IMR-90 (cell line): ENCODE measurements at regions not wholly inside any gene's neighbourhood (a gene's known extent, or its start where the extent isn't known, plus 50 kb on each side); places are given as distances from the start of the nearest gene placed in this dataset.

ENCODE experiments used
- ATAC-seq: fragments of 200-7000 bp; cut with Tn5 transposase; 2 replicates; pipeline ENCODE4 v1.9.1; 2020; ENCODE audit warnings: low read depth, mild to moderate bottlenecking, moderate library complexity
- BruUV-seq: library from RNA; stranded (reverse); fragments of 400-500 nt; replicated peaks from 2 replicates; lab custom pipeline; 2021; lab: Mats Ljungman, UMichigan
- CTCF ChIA-PET: fragments of 300-600 bp; formaldehyde crosslinking; extraction: SDS; loops from one replicate; lab custom pipeline; 2021; ENCODE audit warnings: antibody characterized with exemption; lab: Yijun Ruan, JAX
- POLR2A ChIA-PET: fragments of 300-600 bp; sonication (Branson Sonifier 250); formaldehyde crosslinking; loops from one replicate; lab custom pipeline; 2022; ENCODE audit warnings: antibody characterized with exemption; ENCODE audit not compliant: unreplicated experiment; lab: Charles Lee
- DNase-seq: peaks from one replicate; pipeline ENCODE4 v3.0.0; 2013
- H2AFZ ChIP-seq: replicated peaks from 2 replicates; pipeline ENCODE3; 2013; ENCODE audit warnings: low read length, mild to moderate bottlenecking; ENCODE audit not compliant: poor library complexity
- H2AK5ac ChIP-seq: 2 replicates; pipeline ENCODE4 v1.6.1; 2013; ENCODE audit warnings: low read depth, low read length, inconsistent platforms
- H2AK9ac ChIP-seq: replicated peaks from 2 replicates; pipeline ENCODE3; 2013; ENCODE audit warnings: mild to moderate bottlenecking, low read depth, low read length, moderate library complexity; ENCODE audit not compliant: poor library complexity
- H2BK120ac ChIP-seq: 2 replicates; pipeline ENCODE4 v1.6.1; 2013; ENCODE audit warnings: low read depth, low read length, inconsistent platforms
- H2BK15ac ChIP-seq: 3 replicates; pipeline ENCODE4 v1.6.1; 2013; ENCODE audit warnings: low read depth, low read length, inconsistent platforms
- H2BK20ac ChIP-seq: 2 replicates; pipeline ENCODE4 v1.6.1; 2013; ENCODE audit warnings: low read depth, mild to moderate bottlenecking, inconsistent platforms, low read length, moderate library complexity
- H2BK5ac ChIP-seq: 2 replicates; pipeline ENCODE4 v1.6.1; 2013; ENCODE audit warnings: mild to moderate bottlenecking, low read depth, low read length, inconsistent platforms; ENCODE audit not compliant: poor library complexity, severe bottlenecking
- H3K14ac ChIP-seq: replicated peaks from 2 replicates; pipeline ENCODE4 v1.6.1; 2013; ENCODE audit warnings: low read depth, low read length, inconsistent platforms
- H3K18ac ChIP-seq: 2 replicates; pipeline ENCODE4 v1.6.1; 2013; ENCODE audit warnings: low read depth, low read length, control low read depth
- H3K23ac ChIP-seq: 2 replicates; pipeline ENCODE4 v1.6.1; 2013; ENCODE audit warnings: low read depth, low read length, inconsistent platforms
- H3K27ac ChIP-seq: 2 replicates; pipeline ENCODE4 v1.5.1; 2013; ENCODE audit warnings: mild to moderate bottlenecking, control low read depth, low read length; ENCODE audit not compliant: insufficient read depth
- H3K27me3 ChIP-seq: 2 replicates; pipeline ENCODE4 v1.6.1; 2013; ENCODE audit warnings: low read length; ENCODE audit not compliant: control insufficient read depth, insufficient read depth
- H3K36me3 ChIP-seq: 2 replicates; pipeline ENCODE4 v1.6.1; 2013; ENCODE audit warnings: low read length, mixed read lengths; ENCODE audit not compliant: control insufficient read depth, insufficient read depth
- H3K4ac ChIP-seq: 2 replicates; pipeline ENCODE4 v1.6.1; 2013; ENCODE audit warnings: low read depth, low read length, inconsistent platforms
- H3K4me1 ChIP-seq: 2 replicates; pipeline ENCODE4 v1.6.1; 2013; ENCODE audit warnings: low read length, mixed read lengths; ENCODE audit not compliant: control insufficient read depth, insufficient read depth
- H3K4me2 ChIP-seq: 2 replicates; pipeline ENCODE4 v1.6.1; 2013; ENCODE audit warnings: low read depth, mild to moderate bottlenecking, control low read depth, low read length, moderate library complexity
- H3K4me3 ChIP-seq: 2 replicates; pipeline ENCODE4 v1.5.1; 2013; ENCODE audit warnings: low read depth, mild to moderate bottlenecking, control low read depth, low read length, moderate library complexity; ENCODE audit not compliant: insufficient read depth
- H3K56ac ChIP-seq: 2 replicates; pipeline ENCODE4 v1.6.1; 2013; ENCODE audit warnings: low read length, inconsistent platforms; ENCODE audit not compliant: insufficient read depth; ENCODE audit errors: extremely low read depth
- H3K79me1 ChIP-seq, 2 experiments: 2 replicates each; pipeline ENCODE4 v1.6.1; 2013; ENCODE audit warnings: low read length in 2 of 2, inconsistent platforms in 1 of 2, low read depth in 1 of 2
- H3K9ac ChIP-seq: 2 replicates; pipeline ENCODE4 v1.6.1; 2013; ENCODE audit warnings: low read depth, low read length, control low read depth
- H3K9me1 ChIP-seq: 2 replicates; pipeline ENCODE4 v1.6.1; 2013; ENCODE audit warnings: low read length, inconsistent platforms; ENCODE audit not compliant: insufficient read depth
- H3K9me3 ChIP-seq: 2 replicates; pipeline ENCODE4 v1.6.1; 2013; ENCODE audit warnings: low read length; ENCODE audit not compliant: control insufficient read depth, insufficient read depth
- H4K20me1 ChIP-seq: 2 replicates; pipeline ENCODE4 v1.6.1; 2013; ENCODE audit warnings: low read length, inconsistent platforms; ENCODE audit not compliant: insufficient read depth
- H4K5ac ChIP-seq: 2 replicates; pipeline ENCODE4 v1.6.1; 2013; ENCODE audit warnings: mild to moderate bottlenecking, low read depth, low read length, control low read depth
- H4K8ac ChIP-seq, 2 experiments: 2 replicates each; pipeline ENCODE4 v1.6.1; 2013; ENCODE audit warnings: low read depth in 2 of 2, low read length in 2 of 2, control low read depth in 1 of 2, inconsistent platforms in 1 of 2
- H4K91ac ChIP-seq: 2 replicates; pipeline ENCODE4 v1.6.1; 2013; ENCODE audit warnings: low read depth, low read length, inconsistent platforms; ENCODE audit not compliant: insufficient read depth
- BHLHE40 ChIP-seq: fragments of 150-350 bp; IDR thresholded peaks from 2 replicates; pipeline ENCODE4 v1.6.1; 2016; ENCODE audit warnings: mild to moderate bottlenecking, low read depth, low read length
- CEBPB ChIP-seq: IDR thresholded peaks from 2 replicates; pipeline ENCODE4 v1.6.1; 2012; ENCODE audit warnings: low read depth, low read length, improper control_type of control experiment
- CHD1 ChIP-seq: IDR thresholded peaks from 2 replicates; pipeline ENCODE4 v1.6.1; 2012; ENCODE audit warnings: low read depth, low read length, improper control_type of control experiment
- FOS ChIP-seq: fragments of 150-350 bp; IDR thresholded peaks from 2 replicates; pipeline ENCODE4 v1.6.1; 2016; ENCODE audit warnings: low read depth, low read length
- MAFK ChIP-seq: IDR thresholded peaks from 2 replicates; pipeline ENCODE4 v1.6.1; 2012; ENCODE audit warnings: low read depth, low read length, improper control_type of control experiment
- MAZ ChIP-seq: IDR thresholded peaks from 2 replicates; pipeline ENCODE4 v1.6.1; 2012; ENCODE audit warnings: low read depth, mild to moderate bottlenecking, low read length, improper control_type of control experiment, moderate library complexity, borderline replicate concordance
- MXI1 ChIP-seq: IDR thresholded peaks from 2 replicates; pipeline ENCODE4 v1.6.1; 2012; ENCODE audit warnings: low read depth, mild to moderate bottlenecking, low read length, moderate library complexity, borderline replicate concordance
- NFE2L2 ChIP-seq: fragments of 150-350 bp; IDR thresholded peaks from 2 replicates; pipeline ENCODE4 v1.6.1; 2016; ENCODE audit warnings: low read depth, mild to moderate bottlenecking, low read length
- POLR2A ChIP-seq: IDR thresholded peaks from 2 replicates; pipeline ENCODE4 v1.6.1; 2012; ENCODE audit warnings: mild to moderate bottlenecking, low read depth, low read length
- RAD21 ChIP-seq: IDR thresholded peaks from 2 replicates; pipeline ENCODE4 v1.6.1; 2012; ENCODE audit warnings: low read length, improper control_type of control experiment
- RCOR1 ChIP-seq: IDR thresholded peaks from 2 replicates; pipeline ENCODE4 v1.6.1; 2012; ENCODE audit warnings: mild to moderate bottlenecking, low read length, improper control_type of control experiment; ENCODE audit not compliant: insufficient replicate concordance
- RFX5 ChIP-seq: IDR thresholded peaks from 2 replicates; pipeline ENCODE4 v1.8.0; 2012; ENCODE audit warnings: low read depth, mild to moderate bottlenecking, low read length, moderate library complexity
- SMC3 ChIP-seq: fragments of 150-350 bp; IDR thresholded peaks from 2 replicates; pipeline ENCODE4 v1.6.1; 2016; ENCODE audit warnings: low read depth, mild to moderate bottlenecking, antibody characterized with exemption, low read length, moderate library complexity
- dilution Hi-C: fragments of 300-500 bp; cut with HindIII; formaldehyde crosslinking; loops from one replicate; pipeline ENCODE4 v1.14.3; 2018; ENCODE audit warnings: low sequenced_read_pairs; ENCODE audit not compliant: unreplicated experiment
- in situ Hi-C: fragments of 300-500 bp; cut with MboI; formaldehyde crosslinking; loops from 3 replicates; pipeline ENCODE4 v1.14.3; 2019; ENCODE audit warnings: low sequenced_read_pairs, inconsistent platforms, mixed read lengths
- intact Hi-C: fragments of 100-400 bp; cut with micrococcal nuclease; formaldehyde crosslinking; loops from 2 replicates; pipeline ENCODE4 v1.10.0; 2022
- TF ChIP-seq, protein P1 (sequence below): fragments of 150-350 bp; IDR thresholded peaks from 2 replicates; pipeline ENCODE4 v1.6.1; 2017; ENCODE audit warnings: mild to moderate bottlenecking, antibody characterized with exemption, low read length, low read depth
- TF ChIP-seq, protein P2 (sequence below): conservative IDR thresholded peaks from 2 replicates; pipeline ENCODE4 v1.5.1; 2012; ENCODE audit warnings: mild to moderate bottlenecking, low read depth, low read length, improper control_type of control experiment
- TF ChIP-seq, protein P3 (sequence below): fragments of 150-350 bp; IDR thresholded peaks from 2 replicates; pipeline ENCODE4 v1.6.1; 2016; ENCODE audit warnings: low read depth, mild to moderate bottlenecking, low read length, moderate library complexity, borderline replicate concordance

DNA sequence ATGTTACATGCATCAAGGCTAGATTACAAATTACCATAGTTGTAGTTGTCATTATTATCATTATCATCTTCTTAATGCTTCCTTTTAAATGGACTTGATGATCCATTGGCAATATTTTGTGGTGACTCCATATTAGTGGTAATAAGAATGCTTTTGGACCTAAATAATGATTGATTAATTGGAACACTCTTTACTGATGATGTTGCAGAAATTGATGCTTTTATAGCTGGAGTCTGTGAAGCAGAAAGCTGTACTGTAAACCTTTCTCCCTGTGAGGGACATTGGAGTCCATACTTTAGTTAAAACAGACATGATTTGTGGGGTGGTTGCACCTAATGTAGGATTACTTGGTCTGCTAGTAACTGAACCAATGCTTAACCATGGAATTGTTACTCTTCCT is 190.4 kb downstream of the ATXN7L3B start:
- Histone ChIP-seq H3K18ac (no peak overlapping the region), H3K9me1 (no peaks in the 10 kb centered on the region), H4K5ac (no peak overlapping the region), H4K8ac (no peak overlapping the region), H3K56ac (no peak overlapping the region), H4K91ac (no peak overlapping the region), H3K9ac (no peak overlapping the region), H2BK15ac (no peak overlapping the region), H3K36me3 (no peaks in the 10 kb centered on the region), H3K27ac (no peak overlapping the region), H3K4me1 (no peaks in the 10 kb centered on the region), H2BK20ac (no peak overlapping the region), H3K4ac (no peak overlapping the region), H3K23ac (no peak overlapping the region), H2AK9ac (no peak overlapping the region), H3K79me1 (no peaks in the 10 kb centered on the region), H2AK5ac (no peak overlapping the region), H3K4me2 (no peak overlapping the region), H3K4me3 (no peak overlapping the region), H2BK120ac (no peak overlapping the region), H4K20me1 (no peaks in the 10 kb centered on the region), H3K9me3 (no peaks in the 10 kb centered on the region), H2AFZ (no peak overlapping the region), H2BK5ac (no peak overlapping the region), H3K27me3 (no peaks in the 10 kb centered on the region), H3K14ac (no peak overlapping the region)
- ATAC-seq (no peak), DNase-seq (no peak)
- intact Hi-C loops (no loop called here), in situ Hi-C loops (no loop called here), dilution Hi-C loops (no loop called here)
- ChIA-PET POLR2A (no interaction called here), CTCF (interaction anchor here (0.6 kb wide), 1 partner anchor 249 kb away, joined by 3 read pairs; no protein-coding TSS in a partner anchor)
- BruUV-seq: no TSS peak
- TF ChIP-seq POLR2A: no peak
- TF ChIP-seq RFX5: no peak
- TF ChIP-seq MAFK: no peak
- TF ChIP-seq, protein P1, sequence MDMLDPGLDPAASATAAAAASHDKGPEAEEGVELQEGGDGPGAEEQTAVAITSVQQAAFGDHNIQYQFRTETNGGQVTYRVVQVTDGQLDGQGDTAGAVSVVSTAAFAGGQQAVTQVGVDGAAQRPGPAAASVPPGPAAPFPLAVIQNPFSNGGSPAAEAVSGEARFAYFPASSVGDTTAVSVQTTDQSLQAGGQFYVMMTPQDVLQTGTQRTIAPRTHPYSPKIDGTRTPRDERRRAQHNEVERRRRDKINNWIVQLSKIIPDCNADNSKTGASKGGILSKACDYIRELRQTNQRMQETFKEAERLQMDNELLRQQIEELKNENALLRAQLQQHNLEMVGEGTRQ: no peak
- TF ChIP-seq RCOR1: no peak
- no peak for TF ChIP-seq CEBPB
- TF ChIP-seq FOS: no peak
- no peak for TF ChIP-seq SMC3
- TF ChIP-seq NFE2L2: no peak
- TF ChIP-seq MXI1: no peak
- TF ChIP-seq, protein P2, sequence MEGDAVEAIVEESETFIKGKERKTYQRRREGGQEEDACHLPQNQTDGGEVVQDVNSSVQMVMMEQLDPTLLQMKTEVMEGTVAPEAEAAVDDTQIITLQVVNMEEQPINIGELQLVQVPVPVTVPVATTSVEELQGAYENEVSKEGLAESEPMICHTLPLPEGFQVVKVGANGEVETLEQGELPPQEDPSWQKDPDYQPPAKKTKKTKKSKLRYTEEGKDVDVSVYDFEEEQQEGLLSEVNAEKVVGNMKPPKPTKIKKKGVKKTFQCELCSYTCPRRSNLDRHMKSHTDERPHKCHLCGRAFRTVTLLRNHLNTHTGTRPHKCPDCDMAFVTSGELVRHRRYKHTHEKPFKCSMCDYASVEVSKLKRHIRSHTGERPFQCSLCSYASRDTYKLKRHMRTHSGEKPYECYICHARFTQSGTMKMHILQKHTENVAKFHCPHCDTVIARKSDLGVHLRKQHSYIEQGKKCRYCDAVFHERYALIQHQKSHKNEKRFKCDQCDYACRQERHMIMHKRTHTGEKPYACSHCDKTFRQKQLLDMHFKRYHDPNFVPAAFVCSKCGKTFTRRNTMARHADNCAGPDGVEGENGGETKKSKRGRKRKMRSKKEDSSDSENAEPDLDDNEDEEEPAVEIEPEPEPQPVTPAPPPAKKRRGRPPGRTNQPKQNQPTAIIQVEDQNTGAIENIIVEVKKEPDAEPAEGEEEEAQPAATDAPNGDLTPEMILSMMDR: no peak
- TF ChIP-seq, protein P3, sequence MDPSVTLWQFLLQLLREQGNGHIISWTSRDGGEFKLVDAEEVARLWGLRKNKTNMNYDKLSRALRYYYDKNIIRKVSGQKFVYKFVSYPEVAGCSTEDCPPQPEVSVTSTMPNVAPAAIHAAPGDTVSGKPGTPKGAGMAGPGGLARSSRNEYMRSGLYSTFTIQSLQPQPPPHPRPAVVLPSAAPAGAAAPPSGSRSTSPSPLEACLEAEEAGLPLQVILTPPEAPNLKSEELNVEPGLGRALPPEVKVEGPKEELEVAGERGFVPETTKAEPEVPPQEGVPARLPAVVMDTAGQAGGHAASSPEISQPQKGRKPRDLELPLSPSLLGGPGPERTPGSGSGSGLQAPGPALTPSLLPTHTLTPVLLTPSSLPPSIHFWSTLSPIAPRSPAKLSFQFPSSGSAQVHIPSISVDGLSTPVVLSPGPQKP: no peak
- TF ChIP-seq CHD1: no peak
- no peak for TF ChIP-seq RAD21
- TF ChIP-seq BHLHE40: no peak
- TF ChIP-seq MAZ: no peak
